Mucosa of stomach (tissue), 1 donor: ENCODE measurements at regions not wholly inside any gene's neighbourhood (a gene's known extent, or its start where the extent isn't known, plus 50 kb on each side); places are given as distances from the start of the nearest gene placed in this dataset.
"Not testable (repeated sequence)": the region's sequence is repeated elsewhere in the genome, so short reads cannot be mapped to it uniquely, and the experiment has no call there.

Source experiments
- H3K27me3 ChIP-seq: one replicate; pipeline ENCODE4 v1.7.0; 2013; ENCODE audit warnings: mild to moderate bottlenecking, low read length; ENCODE audit not compliant: control insufficient read depth, insufficient read depth
- H3K36me3 ChIP-seq: one replicate; pipeline ENCODE4 v1.7.0; 2013; ENCODE audit warnings: low read length; ENCODE audit not compliant: control insufficient read depth, insufficient read depth
- H3K4me1 ChIP-seq: one replicate; pipeline ENCODE4 v1.7.0; 2013; ENCODE audit warnings: mild to moderate bottlenecking, low read length; ENCODE audit not compliant: control insufficient read depth, insufficient read depth
- H3K4me3 ChIP-seq: one replicate; pipeline ENCODE4 v1.7.0; 2013; ENCODE audit warnings: low read length
- H3K9ac ChIP-seq: one replicate; pipeline ENCODE4 v1.7.0; 2013; ENCODE audit warnings: mild to moderate bottlenecking, low read length, moderate library complexity
- H3K9me3 ChIP-seq: one replicate; pipeline ENCODE4 v1.7.0; 2013; ENCODE audit warnings: mild to moderate bottlenecking, low read length, moderate library complexity; ENCODE audit not compliant: control insufficient read depth
- donor health status: Pancreatic carcinoma.

DNA sequence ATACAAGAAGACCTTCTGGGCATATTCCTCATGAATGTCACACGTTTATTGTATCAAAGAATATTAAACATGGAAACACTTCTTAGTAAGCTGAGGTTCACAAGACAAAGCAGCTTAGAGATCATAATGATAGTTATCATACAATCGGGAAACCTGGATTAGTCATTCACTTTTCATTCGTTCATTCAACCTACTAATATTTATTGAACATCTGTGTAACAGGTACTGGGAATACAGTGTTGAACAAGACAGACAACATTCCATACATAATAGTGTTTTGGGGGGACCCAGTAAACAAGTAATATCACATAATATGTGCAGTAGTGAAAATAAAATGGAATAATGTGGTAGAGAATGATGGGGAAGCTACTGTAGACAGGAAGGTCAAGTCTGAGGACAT lies 100.6 kb upstream of the GRIP1 start:
- no peaks in the 10 kb centered on the region for H3K36me3 ChIP-seq

DNA sequence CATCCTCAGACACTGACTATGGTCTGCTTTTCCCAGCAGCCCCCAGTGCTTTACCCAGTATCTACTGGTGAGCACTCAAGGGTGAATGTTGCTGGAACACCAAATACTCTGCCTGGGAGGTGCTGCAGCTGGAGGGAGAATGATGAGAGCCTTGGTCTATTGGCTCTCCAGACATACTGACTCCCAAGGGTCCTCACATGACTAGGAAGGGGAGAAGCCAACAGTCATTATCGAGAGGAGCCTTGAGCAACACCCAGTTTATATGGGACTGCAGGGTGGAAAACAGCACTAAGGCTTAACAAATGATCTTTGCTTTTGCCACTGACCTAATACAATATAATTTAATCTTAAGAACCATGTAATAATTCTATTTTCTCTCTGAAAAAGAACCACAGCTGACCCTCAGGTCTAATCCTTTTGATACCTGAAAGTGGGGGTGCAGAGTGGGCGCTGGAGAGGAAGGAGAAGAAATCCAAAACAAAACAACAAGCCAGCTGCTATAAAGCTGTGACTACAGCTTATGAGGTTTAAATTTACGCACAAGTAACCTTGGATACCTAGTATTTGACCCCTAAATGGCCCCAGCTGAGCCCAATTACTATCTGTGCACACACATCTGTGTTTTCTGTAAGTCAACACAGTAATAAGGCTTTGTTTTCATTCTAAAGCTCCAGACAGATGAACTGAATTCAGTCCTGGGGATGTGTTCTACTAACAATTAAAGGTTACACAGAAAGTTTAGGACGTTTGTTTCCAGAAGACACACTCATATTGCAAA lies 107.8 kb upstream of the GRIP1 start:
- Histone ChIP-seq H3K36me3 (no peaks in the 10 kb centered on the region), H3K4me1 (no peaks in the 10 kb centered on the region), H3K9me3 (no peaks in the 10 kb centered on the region), H3K4me3 (no peak overlapping the region), H3K27me3 (no peaks in the 10 kb centered on the region), H3K9ac (no peak overlapping the region)

More for the DNA sequence above, 100.6 kb upstream of the GRIP1 start:
- Histone ChIP-seq H3K27me3 (no peaks in the 10 kb centered on the region), H3K9me3 (no peaks in the 10 kb centered on the region), H3K4me1 (no peaks in the 10 kb centered on the region), H3K9ac (no peak overlapping the region), H3K4me3 (no peak overlapping the region)

DNA sequence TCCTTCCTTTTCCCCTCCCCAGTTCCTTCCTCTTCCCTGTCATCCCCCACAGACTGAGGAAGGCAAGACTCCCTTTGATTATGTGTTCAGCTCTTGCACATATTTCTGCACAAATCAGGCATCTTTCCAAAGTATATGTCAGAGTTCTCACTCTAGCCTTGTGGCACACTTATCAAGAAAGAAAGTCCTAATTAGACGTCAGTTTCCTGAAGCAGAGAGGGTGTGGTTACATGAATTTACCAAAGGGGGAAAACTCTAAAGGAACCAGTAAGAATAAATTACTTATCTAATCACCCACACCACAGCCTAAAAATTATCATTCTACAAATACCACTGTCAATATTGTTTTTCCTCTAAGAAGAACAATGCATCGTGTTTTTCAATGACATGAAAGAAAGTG lies 120.7 kb upstream of the GRIP1 start:
- Histone ChIP-seq H3K4me3 (no peak overlapping the region), H3K9me3 (no peaks in the 10 kb centered on the region), H3K27me3 (peaks cover 11% of the 10 kb centered on the region), H3K36me3 (no peaks in the 10 kb centered on the region), H3K9ac (no peak overlapping the region), H3K4me1 (no peaks in the 10 kb centered on the region)

DNA sequence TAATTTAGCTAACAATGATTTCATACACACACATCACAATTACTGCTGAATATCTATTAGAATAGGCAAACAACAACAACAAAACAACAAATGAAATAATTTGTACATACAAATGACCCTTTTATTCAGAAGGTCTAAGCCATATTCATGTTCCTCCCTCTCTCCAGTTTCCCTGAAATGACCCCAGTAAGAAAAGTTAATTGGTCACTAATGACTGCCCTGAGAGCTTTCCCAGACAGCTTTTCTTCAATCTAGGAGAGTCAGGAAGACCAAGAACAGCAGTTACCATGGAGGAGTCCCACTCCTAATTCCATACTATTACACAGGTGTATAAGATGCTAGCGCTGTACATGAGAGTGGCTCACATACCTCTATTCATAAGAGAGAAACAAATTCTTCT lies 121.2 kb upstream of the GRIP1 start:
- Histone ChIP-seq H3K4me3 (no peak overlapping the region), H3K27me3 (peaks cover 14% of the 10 kb centered on the region), H3K9me3 (no peaks in the 10 kb centered on the region), H3K36me3 (no peaks in the 10 kb centered on the region), H3K9ac (no peak overlapping the region), H3K4me1 (no peaks in the 10 kb centered on the region)

DNA sequence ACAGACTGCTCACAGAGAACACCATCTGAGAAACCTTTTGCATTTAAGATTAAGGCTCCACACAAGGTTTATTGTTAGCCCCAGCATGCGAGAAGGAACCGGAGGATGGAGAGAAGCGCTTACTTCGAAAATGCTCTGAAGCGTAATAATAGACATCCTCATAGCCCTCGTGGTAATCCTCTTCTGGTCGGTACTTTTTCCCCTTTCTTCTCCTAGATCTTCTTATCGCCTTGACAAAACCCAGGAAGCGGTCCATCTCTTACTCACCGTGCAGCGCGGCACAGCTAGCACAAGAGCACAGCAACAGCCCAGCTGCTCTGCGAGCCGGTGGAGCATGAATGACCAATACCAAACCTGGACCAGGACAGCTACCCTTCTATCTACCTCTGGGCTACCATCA lies 125.1 kb upstream of the GRIP1 start:
- peaks cover 14% of the 10 kb centered on the region for H3K27me3 ChIP-seq
- H3K4me1 ChIP-seq: no peaks in the 10 kb centered on the region
- no peaks in the 10 kb centered on the region for H3K36me3 ChIP-seq
- H3K4me3 ChIP-seq: no peak overlapping the region
- H3K9me3 ChIP-seq: no peaks in the 10 kb centered on the region
- H3K9ac ChIP-seq: no peak overlapping the region

DNA sequence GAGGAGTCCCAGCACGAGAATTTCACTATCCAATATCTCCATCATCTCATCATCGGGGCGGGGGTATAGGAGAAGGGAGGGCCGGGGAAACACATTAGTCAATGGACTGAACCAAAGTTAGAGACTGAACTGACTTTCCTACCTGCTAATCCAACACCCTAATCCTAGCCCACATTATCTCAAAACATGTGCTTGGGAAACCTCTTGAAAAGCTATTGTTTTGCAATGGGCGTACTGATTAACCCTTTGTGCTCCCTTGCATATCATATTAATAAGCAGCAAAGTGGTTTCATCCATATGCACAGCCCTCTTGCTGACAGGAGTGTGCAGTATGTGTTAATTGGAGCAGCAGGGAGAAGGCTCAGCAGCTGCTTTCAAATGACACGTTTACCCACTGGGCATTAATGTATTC lies 125.7 kb upstream of the GRIP1 start:
- no peaks in the 10 kb centered on the region for H3K4me1 ChIP-seq
- H3K9me3 ChIP-seq: no peaks in the 10 kb centered on the region
- peaks cover 14% of the 10 kb centered on the region for H3K27me3 ChIP-seq
- H3K9ac ChIP-seq: no peak overlapping the region
- no peak overlapping the region for H3K4me3 ChIP-seq
- no peaks in the 10 kb centered on the region for H3K36me3 ChIP-seq

DNA sequence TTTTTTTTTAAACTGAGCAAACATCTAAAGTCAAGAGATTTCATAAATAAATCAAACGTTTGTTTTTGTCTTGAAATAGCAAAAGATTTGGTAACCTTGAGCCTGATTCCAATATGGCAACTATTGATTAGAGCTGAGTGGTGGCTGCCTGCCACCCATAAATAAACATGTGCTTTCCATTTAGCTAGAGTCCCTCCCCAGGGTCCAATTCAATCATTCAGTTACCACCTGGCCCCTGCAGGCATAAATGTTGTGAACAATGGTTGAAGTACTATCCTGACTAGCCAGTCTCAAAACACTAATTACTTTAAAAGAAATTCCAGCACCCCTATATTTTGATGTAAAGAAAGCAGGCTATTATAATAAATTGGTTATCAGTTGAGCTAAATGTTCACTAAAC lies 129.7 kb upstream of the GRIP1 start:
- H3K9ac ChIP-seq: no peak overlapping the region

DNA sequence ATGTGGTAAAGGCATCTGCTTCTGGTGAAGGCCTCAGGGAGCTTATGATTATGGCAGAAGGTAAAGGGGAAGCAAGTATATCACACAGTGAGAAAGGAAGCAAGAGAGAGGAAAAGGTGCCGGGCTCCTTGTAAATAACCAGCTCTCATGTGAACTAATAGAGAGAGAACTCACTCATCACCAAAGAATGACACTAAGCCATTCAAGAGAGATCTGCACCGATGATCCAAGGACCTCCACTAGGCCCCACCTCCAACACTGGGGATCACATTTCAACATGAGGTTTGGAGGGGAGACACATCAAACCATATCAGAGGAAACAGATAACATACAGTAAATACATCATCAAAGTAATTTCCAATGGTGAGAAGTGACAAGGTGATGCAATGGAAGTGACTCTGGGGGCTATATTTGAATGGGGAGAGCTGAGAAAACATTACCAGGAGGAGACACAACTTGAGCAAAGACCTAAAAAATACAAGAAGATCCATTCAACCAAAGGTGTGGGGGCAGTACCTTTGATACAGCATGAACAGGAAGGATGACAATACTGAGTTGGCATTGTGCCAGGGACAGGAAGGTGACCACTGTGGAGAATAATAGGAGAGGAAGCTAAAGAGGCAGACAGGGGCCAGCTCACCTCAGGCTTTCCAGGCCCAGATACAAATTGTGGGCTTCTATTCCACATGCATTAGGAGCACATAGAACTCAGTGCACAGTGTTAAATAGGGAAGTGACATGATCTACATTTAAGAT lies 134.4 kb upstream of the GRIP1 start:
- Histone ChIP-seq H3K27me3 (no peaks in the 10 kb centered on the region), H3K36me3 (no peaks in the 10 kb centered on the region), H3K9ac (no peak overlapping the region), H3K4me3 (no peak overlapping the region), H3K9me3 (no peaks in the 10 kb centered on the region), H3K4me1 (no peaks in the 10 kb centered on the region)

More for the DNA sequence above, 129.7 kb upstream of the GRIP1 start:
- Histone ChIP-seq H3K4me3 (no peak overlapping the region), H3K27me3 (peaks cover 13% of the 10 kb centered on the region), H3K4me1 (no peaks in the 10 kb centered on the region), H3K36me3 (no peaks in the 10 kb centered on the region), H3K9me3 (no peaks in the 10 kb centered on the region)

DNA sequence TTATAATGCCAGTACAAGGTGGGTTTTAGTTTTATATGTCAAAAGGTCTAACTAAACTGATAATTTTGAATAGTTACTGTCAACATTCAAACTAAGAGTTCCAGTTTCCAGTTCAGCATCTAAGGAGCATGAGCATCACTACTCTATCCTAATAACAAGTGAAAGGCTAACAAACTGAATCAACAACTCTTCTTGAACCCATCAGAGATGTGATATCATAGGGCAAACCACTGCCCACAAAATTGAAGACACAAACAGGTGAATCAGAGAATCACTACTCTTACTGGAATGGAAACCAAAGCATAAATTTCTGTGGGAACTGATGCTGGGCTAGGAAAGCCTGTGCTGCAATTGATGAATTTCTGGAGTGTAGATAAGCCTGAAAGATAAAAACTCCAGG lies 140.7 kb upstream of the GRIP1 start:
- Histone ChIP-seq H3K9me3 (no peaks in the 10 kb centered on the region), H3K27me3 (no peaks in the 10 kb centered on the region), H3K36me3 (no peaks in the 10 kb centered on the region), H3K4me1 (no peaks in the 10 kb centered on the region), H3K9ac (no peak overlapping the region), H3K4me3 (no peak overlapping the region)

DNA sequence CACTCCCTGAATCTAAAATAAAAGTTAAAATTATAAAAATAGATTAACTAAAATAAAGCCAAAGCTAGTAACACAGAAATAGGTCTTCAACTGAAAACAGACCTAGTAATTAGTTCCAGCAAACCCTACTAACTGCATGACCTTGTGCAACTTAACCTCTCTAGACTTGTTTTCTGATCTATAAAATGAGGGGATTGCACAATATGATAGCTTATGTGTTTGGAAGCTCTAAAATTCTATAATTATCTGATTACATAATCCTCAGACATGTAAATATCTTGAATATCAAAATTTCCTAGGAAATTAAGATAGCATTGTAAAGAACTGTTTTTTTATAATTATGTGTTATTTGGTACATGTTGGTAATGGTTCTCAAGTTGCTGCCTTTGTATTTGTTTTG lies 144.1 kb upstream of the GRIP1 start:
- Histone ChIP-seq H3K4me3 (no peak overlapping the region), H3K27me3 (no peaks in the 10 kb centered on the region), H3K9ac (no peak overlapping the region), H3K9me3 (no peaks in the 10 kb centered on the region), H3K4me1 (no peaks in the 10 kb centered on the region), H3K36me3 (no peaks in the 10 kb centered on the region)

DNA sequence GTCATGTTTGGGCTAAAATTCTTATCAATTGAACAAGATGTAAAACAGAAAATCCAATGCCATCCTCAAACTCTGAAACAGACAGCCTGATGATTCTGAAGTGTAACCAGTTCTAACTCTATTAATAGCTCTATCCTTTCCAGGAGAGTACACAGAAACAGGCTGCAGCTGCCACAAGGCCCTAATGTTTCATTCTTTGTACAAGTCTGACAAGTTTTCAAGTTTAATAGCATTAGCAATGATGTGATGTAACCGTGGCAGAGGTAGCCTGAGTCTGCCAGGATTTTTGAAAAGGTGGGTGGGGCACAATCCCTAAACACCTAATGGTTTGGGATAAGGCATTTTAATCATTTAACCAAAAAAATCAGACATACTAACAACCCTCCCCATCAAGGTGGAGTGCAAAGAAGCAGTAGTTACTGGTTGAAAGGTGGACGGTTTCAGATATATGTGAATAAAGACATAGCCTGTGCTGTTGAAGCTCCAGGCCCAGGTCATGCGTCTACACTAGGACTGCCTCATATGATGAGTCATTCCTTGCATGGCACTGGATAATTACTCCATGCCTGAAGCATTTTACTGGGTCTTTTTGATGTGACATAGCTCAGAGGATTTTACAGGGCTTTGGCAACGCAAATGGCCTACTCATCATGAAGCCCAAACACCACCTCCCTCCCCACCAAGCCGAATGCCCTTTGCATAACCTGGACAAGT lies 145.1 kb upstream of the GRIP1 start:
- Histone ChIP-seq H3K4me1 (no peaks in the 10 kb centered on the region), H3K9me3 (no peaks in the 10 kb centered on the region), H3K9ac (no peak overlapping the region), H3K4me3 (no peak overlapping the region), H3K36me3 (no peaks in the 10 kb centered on the region), H3K27me3 (no peaks in the 10 kb centered on the region)

DNA sequence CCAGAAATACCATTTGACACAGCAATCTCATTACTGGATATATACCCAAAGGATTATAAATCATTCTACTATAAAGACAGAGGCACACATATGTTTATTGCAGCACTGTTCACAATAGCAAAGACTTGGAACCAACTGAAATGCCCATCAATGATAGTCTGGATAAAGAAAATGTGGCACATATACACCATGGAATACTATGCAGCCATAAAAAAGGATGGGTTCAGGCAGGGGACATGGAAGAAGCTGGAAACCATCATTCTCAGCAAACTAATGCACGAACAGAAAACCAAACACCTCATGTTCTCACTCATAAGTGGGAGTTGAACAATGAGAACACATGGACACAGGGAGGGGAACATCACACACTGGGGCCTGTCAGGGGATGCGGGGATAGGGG lies 147.0 kb upstream of the GRIP1 start:
- not testable (repeated sequence) for H3K36me3 ChIP-seq, H3K27me3 ChIP-seq, H3K4me1 ChIP-seq, H3K9ac ChIP-seq, H3K4me3 ChIP-seq, H3K9me3 ChIP-seq
